H1 (cell line): ENCODE measurements at regions not wholly inside any gene's neighbourhood (a gene's known extent, or its start where the extent isn't known, plus 50 kb on each side); places are given as distances from the start of the nearest gene placed in this dataset.

Source experiments
- CEBPB ChIP-seq: IDR thresholded peaks from 2 replicates; pipeline ENCODE4 v1.6.1; 2012; ENCODE audit warnings: low read depth, low read length
- EZH2 ChIP-seq: fragments of 200-600 bp; sonication (generic); IDR thresholded peaks from 2 replicates; pipeline ENCODE4 v1.7.1; 2012; ENCODE audit warnings: low read depth, mild to moderate bottlenecking, moderate library complexity, low read length, inconsistent platforms; ENCODE audit not compliant: severe bottlenecking
- FOSL1 ChIP-seq: IDR thresholded peaks from 2 replicates; pipeline ENCODE4 v1.6.1; 2011; ENCODE audit warnings: mild to moderate bottlenecking, low read depth, low read length, moderate library complexity; ENCODE audit not compliant: insufficient read depth
- KDM1A ChIP-seq: fragments of 200-600, 300-600 bp; sonication (generic); IDR thresholded peaks from 2 replicates; pipeline ENCODE4 v1.7.1; 2016; ENCODE audit warnings: mild to moderate bottlenecking, low read length, borderline replicate concordance
- PHF8 ChIP-seq: fragments of 200-600 bp; sonication (generic); conservative IDR thresholded peaks from 2 replicates; pipeline ENCODE4 v1.7.1; 2012; ENCODE audit warnings: low read depth, mild to moderate bottlenecking, inconsistent platforms, low read length, moderate library complexity
- POLR2A ChIP-seq, 2 experiments: IDR thresholded peaks; 1 replicate in 1 of 2; 2 replicates in 1 of 2; pipeline ENCODE4 v1.6.1; 2011; ENCODE audit warnings: low read depth in 2 of 2, low read length in 2 of 2, mild to moderate bottlenecking in 2 of 2; ENCODE audit errors: control extremely low read depth in 1 of 2
- POU5F1 ChIP-seq: IDR thresholded peaks from 2 replicates; pipeline ENCODE4 v1.6.1; 2011; ENCODE audit warnings: low read depth, mild to moderate bottlenecking, low read length, moderate library complexity
- RAD21 ChIP-seq, 2 experiments: IDR thresholded peaks in 1 of 2; conservative IDR thresholded peaks in 1 of 2; 2 replicates each; pipeline ENCODE4 v1.6.1; 2011; ENCODE audit warnings: low read depth in 2 of 2, low read length in 2 of 2, improper control_type of control experiment in 1 of 2, inconsistent platforms in 1 of 2, mild to moderate bottlenecking in 1 of 2, moderate library complexity in 1 of 2
- RNF2 ChIP-seq: fragments of 200-900, 300-1000 bp; sonication (generic); IDR thresholded peaks from 2 replicates; pipeline ENCODE4 v1.7.1; 2016; ENCODE audit warnings: borderline replicate concordance, low read depth, mild to moderate bottlenecking, antibody characterized with exemption, low read length; ENCODE audit not compliant: poor library complexity, severe bottlenecking; ENCODE audit errors: missing control alignments
- SIN3A ChIP-seq, 2 experiments: IDR thresholded peaks in 1 of 2; conservative IDR thresholded peaks in 1 of 2; 2 replicates each; pipeline ENCODE4 v1.6.1; 2011 to 2012; ENCODE audit warnings: low read length in 2 of 2, improper control_type of control experiment in 1 of 2, low read depth in 1 of 2, mild to moderate bottlenecking in 1 of 2
- SP2 ChIP-seq: IDR thresholded peaks from 2 replicates; pipeline ENCODE4 v1.6.1; 2012; ENCODE audit warnings: mild to moderate bottlenecking, low read length, inconsistent platforms
- SRF ChIP-seq: IDR thresholded peaks from 2 replicates; pipeline ENCODE4 v1.6.1; 2011; ENCODE audit warnings: mild to moderate bottlenecking, low read depth, low read length, moderate library complexity
- TF ChIP-seq, protein P1 (sequence below), 3 experiments: IDR thresholded peaks; 1 replicate in 2 of 3; 2 replicates in 1 of 3; pipeline versions ENCODE4 v1.5.1 to v1.6.1; 2011; ENCODE audit warnings: low read length in 3 of 3, mild to moderate bottlenecking in 3 of 3, inconsistent platforms in 2 of 3, low read depth in 1 of 3, moderate library complexity in 1 of 3; ENCODE audit not compliant: insufficient read depth in 1 of 3; ENCODE audit errors: control extremely low read depth in 1 of 3

- TF ChIP-seq RNF2 (no peak), KDM1A (no peak), EZH2 (no peak), SP2 (no peak), SRF (no peak), SIN3A (conservative IDR thresholded peaks at IDR 0.05 in 1 of 2, IDR thresholded peaks at IDR 0.05 in 1 of 2; ENCODE audit: low read depth in 1 of 2, low read length in 2 of 2) (no peak), PHF8 (no peak), FOSL1 (no peak), POU5F1 (no peak), CEBPB (peak; percentile 63), RAD21 (IDR thresholded peaks at IDR 0.05 in 1 of 2, conservative IDR thresholded peaks at IDR 0.05 in 1 of 2; ENCODE audit: low read depth in 2 of 2, low read length in 2 of 2) (no peak), POLR2A (IDR thresholded peaks at IDR 0.05; ENCODE audit: control extremely low read depth in 1 of 2, low read depth in 2 of 2, low read length in 2 of 2) (no peak)
- TF ChIP-seq, protein P1, sequence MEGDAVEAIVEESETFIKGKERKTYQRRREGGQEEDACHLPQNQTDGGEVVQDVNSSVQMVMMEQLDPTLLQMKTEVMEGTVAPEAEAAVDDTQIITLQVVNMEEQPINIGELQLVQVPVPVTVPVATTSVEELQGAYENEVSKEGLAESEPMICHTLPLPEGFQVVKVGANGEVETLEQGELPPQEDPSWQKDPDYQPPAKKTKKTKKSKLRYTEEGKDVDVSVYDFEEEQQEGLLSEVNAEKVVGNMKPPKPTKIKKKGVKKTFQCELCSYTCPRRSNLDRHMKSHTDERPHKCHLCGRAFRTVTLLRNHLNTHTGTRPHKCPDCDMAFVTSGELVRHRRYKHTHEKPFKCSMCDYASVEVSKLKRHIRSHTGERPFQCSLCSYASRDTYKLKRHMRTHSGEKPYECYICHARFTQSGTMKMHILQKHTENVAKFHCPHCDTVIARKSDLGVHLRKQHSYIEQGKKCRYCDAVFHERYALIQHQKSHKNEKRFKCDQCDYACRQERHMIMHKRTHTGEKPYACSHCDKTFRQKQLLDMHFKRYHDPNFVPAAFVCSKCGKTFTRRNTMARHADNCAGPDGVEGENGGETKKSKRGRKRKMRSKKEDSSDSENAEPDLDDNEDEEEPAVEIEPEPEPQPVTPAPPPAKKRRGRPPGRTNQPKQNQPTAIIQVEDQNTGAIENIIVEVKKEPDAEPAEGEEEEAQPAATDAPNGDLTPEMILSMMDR (IDR thresholded peaks at IDR 0.05; ENCODE audit: control extremely low read depth in 1 of 3, insufficient read depth in 1 of 3, low read depth in 1 of 3, low read length in 3 of 3) = no peak
Measured at GRCh38 chr10:45241865-45242520, 73.4 kb downstream of the OR13A1 start.
